HTR-8/SVneo (cell line): ENCODE measurements at regions not wholly inside any gene's neighbourhood (a gene's known extent, or its start where the extent isn't known, plus 50 kb on each side); places are given as distances from the start of the nearest gene placed in this dataset.
"Not testable (repeated sequence)": the region's sequence is repeated elsewhere in the genome, so short reads cannot be mapped to it uniquely, and the experiment has no call there.

ENCODE experiments used
- DNase-seq: peaks from one replicate; pipeline ENCODE4 v3.0.0; 2011; ENCODE audit warnings: low spot score, mixed read lengths; ENCODE audit not compliant: insufficient read length
- FAIRE-seq: peaks from 2 replicates; lab custom pipeline; 2011; peaks lifted over from hg19 to GRCh38; lab: Jason Lieb, UNC

DNA sequence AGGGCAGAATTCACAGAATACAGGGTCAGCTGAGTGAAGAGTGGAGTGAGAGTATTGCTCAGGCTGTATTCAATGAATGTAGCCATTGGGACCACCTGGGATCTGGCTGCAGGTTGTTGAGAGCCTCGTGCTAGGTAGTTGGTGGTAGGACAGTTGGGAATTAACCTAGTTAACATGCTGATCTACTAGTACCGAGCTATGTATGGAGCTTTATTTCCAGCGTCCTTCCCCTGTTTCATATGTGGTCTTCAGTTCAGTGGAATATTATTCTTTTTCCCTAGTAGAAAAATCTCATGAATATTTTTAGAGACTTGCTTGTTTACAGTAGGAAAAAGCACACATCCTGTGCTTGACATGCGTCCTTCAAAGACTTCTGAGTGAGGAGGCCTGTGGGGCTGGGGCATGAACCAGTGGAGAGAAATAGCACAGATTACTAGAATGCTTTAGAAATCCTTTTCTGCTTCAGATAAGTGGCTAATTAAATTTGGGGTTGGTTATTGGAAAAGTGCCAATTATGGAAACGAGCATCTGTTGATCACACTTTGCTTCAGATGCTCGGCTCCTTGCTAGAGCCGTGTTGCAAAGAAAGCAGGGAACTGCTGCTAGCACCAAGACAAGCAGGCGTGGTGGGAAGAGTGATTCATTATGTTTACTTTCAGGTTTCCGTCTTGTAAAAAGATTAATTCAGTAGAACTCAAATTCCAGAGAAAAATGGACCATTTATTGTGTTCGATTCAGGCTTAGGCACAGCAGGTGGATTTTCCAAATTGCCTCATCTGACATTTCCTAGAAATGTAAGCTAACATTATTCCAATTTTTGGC, 53.6 kb downstream of the ARF6 start:
- peak; percentile 73 for DNase-seq
- no peak for FAIRE-seq

- DNase-seq = no peak
Observed at GRCh38 chr14:49947506-49947905, 54.6 kb downstream of the ARF6 start.

DNA sequence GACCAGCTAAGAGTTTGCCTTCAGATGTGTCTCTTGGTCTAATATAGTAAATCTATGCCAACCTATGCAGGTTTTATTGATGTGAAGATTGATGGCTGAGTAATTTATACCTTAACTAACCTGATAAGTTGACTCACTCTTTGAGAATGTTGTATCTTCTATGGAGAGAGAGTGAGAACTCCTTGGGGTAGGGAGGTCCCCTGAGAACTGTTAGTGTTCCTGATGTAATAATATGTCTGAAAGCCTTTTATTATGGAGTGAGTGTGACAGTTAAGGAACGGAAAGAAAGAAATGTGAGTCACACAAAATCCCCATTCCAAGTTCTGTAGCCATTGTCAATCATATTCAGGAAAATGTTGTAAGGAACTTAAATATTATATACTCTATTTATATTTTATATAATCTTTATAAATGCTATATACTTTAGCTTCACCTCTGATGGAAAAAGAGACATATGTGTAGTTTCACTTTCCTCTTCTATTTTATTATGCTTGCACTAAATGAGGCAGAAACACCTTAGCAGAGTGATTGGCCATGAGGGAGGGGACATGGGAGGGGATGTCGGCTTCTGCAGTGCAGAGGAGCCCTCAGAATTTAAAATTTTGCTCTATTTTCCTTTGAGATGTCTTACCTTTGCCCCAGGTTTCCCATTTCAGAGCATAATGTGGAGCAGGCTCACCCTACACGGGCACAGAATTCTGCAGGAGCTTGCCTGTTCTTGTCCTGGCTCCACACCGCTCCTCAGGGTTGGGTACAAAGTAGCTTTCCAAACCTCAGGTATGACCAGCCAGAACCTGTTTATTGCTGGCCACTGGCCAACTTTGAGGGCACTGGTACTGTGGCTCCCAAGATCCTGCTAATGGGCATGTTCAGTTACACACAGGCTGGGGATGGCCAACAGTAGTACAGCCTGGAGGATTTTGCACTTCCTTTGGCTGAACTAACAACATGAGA, 57.7 kb downstream of the ARF6 start:
- DNase-seq (no peak), FAIRE-seq (no peak)

More at GRCh38 chr14:49947506-49947905, 54.6 kb downstream of the ARF6 start:
- FAIRE-seq = no peak

DNA sequence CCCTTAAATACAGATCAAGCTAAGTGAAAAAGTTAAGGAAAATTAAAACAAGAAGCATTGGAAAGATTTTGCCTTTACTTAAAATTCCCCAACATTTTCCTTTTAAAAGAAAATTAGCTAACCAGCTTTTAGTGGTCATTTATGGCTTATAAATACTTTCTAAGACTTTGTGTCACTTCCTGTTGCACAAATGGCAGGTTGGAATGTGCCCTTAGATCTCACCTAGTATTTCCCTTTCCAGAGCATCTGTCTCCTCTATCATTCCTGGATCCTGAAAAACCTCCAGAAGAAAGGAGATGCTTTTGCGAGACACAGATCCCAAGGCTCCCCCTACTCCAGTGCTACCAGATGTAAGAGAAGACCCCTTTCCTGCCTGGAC, 58.3 kb downstream of the ARF6 start:
- FAIRE-seq = no peak
- DNase-seq = no peak

DNA sequence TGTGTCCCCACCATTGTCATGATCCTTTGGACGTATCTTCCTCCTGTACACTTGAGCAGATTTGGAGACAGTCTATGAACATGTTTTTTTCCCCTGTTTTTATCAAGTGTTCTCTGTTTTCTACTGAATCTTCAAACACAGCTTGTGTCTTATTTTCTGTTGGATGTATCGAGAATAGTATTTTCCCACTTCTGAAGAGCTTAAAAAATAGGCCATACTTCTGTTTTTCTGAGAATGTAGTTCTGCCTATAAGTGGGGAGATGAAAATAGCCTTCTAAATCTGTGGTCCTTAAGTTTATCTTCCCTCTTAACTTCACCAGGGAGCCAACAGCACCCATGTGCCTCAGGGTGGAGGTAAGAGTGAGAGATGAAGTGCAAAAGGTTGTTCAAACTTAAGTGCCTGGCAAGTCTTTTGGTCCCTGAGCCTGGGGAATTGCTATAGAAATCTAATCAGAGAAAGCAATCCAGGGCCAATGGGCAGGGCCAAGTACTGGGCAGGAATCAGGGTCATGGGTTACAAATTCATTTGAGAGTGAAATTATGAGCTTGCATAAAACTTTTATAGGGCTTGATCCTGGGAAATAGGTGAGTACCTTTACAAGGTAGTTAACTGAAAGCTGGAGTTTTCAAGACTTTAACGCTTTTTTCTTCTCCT, 58.9 kb downstream of the ARF6 start:
- FAIRE-seq (no peak), DNase-seq (no peak)

GRCh38 chr14:49953196-49953595, 60.3 kb downstream of the ARF6 start:
- no peak for FAIRE-seq
- no peak for DNase-seq

DNA sequence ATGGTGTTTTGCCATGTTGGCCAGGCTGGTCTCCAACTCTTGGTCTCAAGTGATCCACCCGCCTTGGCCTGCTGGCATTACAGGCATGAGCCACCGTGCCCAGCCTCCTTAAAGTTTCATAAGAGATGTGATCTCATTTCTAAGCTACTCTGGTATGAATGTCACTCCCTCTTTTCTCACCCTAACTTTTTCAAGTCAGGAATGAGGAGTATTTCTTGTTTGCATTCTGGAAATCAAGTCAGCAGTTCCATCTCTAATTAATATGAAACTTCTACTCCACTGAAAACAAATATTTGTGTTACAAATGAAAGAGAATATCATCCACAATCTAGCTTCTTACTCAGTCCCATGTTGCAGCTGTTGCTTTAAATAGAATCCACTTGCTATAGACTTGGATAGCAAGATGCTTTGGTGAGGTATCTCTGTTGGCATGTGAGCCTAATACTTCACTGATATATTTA, 61.3 kb downstream of the ARF6 start:
- FAIRE-seq = no peak
- no peak for DNase-seq

GRCh38 chr14:49955024-49955423, 62.1 kb downstream of the ARF6 start:
- no peak for DNase-seq
- FAIRE-seq = no peak

GRCh38 chr14:49957089-49957852, 64.4 kb downstream of the ARF6 start:
- FAIRE-seq (no peak), DNase-seq (no peak)

GRCh38 chr14:49959822-49960408, 67.0 kb downstream of the ARF6 start:
- FAIRE-seq = no peak

GRCh38 chr14:49960453-49960852, 67.6 kb downstream of the ARF6 start:
- no peak for FAIRE-seq
- DNase-seq = no peak

More at GRCh38 chr14:49959822-49960408, 67.0 kb downstream of the ARF6 start:
- DNase-seq = no peak

DNA sequence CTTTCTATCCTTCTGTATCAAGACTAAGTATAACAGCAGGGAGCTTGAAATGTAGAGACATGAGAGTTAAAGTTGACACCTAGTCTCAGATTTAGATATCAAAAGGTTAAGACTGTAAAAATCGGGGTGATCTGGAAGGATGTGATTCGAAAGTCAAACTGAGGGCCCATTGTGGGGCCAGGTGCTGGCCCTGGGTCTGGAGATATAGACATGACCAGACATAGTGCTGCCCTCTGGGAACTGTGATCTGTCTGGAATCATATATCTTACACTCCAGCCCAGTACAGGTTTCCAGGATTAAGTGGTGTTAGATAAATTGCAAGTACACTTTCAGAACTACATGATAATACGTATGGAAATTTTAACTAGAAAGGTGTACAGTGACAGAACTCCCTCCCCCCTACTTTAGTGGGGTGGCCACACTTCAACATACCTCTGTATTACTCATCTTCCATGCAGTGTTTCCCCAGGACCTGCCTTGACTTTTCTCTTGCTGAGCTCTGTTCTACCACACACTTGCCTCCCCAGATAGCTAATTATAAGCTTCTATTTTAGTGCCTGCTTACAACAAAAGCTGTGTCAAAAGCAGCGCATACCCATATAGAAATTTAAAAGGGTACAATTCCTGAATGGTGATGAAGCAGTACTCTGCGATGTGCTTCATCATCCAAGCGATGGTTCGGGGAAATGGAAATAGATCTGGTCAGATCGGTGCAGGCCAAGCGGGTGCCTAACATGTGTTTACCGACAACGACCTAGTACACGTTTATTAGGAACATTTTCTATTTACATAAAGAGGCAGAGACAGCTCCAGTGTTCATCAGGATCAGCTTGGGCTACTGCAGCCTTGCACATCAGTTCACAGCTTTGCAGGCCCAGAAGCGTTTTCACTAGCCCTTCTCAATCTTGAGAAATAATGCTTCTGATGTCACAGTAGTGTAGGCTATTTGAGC, 68.7 kb downstream of the ARF6 start:
- DNase-seq (no peak), FAIRE-seq (no peak)

- FAIRE-seq (no peak), DNase-seq (no peak)
Observed at GRCh38 chr14:49962621-49963020, 69.7 kb downstream of the ARF6 start.

GRCh38 chr14:49965068-49965651, 72.3 kb downstream of the ARF6 start:
- not testable (repeated sequence) for FAIRE-seq, DNase-seq

GRCh38 chr14:49966304-49966809, 73.5 kb downstream of the ARF6 start:
- DNase-seq = no peak
- FAIRE-seq = no peak

DNA sequence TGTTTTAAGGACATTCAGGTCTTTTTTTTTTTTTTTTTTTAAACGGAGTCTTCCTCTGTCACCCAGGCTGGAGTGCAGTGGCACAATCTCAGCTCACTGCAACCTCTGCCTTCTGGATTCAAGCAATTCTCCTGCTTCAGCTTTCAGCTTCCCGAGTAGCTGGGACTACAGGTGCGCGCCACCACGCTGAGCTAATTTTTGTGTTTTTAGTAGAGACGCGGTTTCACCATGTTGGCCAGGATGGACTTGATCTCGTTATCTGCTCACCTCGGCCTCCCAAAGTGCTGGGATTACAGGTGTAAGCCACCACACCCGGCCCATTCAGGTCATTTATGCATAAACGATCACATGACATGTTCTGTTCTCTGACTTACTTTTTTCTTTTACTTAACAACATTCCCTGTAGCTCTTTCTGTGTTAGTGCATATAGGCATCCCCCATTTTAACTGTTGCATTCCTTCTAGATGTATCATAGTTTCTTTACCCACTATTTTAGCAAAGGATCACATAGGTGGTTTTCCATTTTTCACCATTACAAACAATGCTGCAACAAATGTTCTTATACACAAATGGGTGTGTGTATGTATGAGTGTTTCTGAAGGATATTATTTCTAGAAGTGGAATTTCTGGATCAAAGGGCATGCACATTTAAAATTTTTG, 74.2 kb downstream of the ARF6 start:
- FAIRE-seq = no peak

GRCh38 chr14:49969961-49970360, 77.1 kb downstream of the ARF6 start:
- FAIRE-seq = no peak

More for the DNA sequence above, 74.2 kb downstream of the ARF6 start:
- no peak for DNase-seq

More at GRCh38 chr14:49969961-49970360, 77.1 kb downstream of the ARF6 start:
- DNase-seq = no peak
